WI38 (cell line): ENCODE measurements at regions not wholly inside any gene's neighbourhood (a gene's known extent, or its start where the extent isn't known, plus 50 kb on each side); places are given as distances from the start of the nearest gene placed in this dataset.

Experiments
- H3K4me3 ChIP-seq: 2 replicates; pipeline ENCODE4 v1.5.1; 2011; ENCODE audit warnings: low read depth, mild to moderate bottlenecking, control low read depth, low read length
- TF ChIP-seq, protein P1 (sequence below): IDR thresholded peaks from 2 replicates; pipeline ENCODE4 v1.5.1; 2012; ENCODE audit warnings: low read depth, mild to moderate bottlenecking, control low read depth, low read length

DNA sequence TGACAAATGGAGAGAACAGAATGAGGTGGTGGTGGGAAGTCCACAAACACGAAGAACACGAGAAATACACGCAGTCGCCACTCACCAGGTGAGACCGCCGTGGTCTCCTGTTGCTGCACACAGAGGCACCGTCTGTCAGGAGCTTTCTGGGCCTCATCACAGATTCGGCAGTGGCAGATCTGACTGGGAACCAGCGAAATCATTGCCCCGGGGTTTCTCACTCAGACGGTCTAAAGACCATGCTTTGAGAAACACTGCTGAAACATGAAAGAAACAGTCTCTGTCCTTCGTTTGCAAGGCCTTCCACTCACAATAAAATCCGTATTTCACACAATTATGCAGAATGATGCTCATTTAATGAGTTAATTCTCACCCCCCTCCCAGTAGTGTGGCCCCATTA is 130.9 kb upstream of the AFDN start:
- H3K4me3 ChIP-seq = no peak overlapping the region
- TF ChIP-seq, protein P1, sequence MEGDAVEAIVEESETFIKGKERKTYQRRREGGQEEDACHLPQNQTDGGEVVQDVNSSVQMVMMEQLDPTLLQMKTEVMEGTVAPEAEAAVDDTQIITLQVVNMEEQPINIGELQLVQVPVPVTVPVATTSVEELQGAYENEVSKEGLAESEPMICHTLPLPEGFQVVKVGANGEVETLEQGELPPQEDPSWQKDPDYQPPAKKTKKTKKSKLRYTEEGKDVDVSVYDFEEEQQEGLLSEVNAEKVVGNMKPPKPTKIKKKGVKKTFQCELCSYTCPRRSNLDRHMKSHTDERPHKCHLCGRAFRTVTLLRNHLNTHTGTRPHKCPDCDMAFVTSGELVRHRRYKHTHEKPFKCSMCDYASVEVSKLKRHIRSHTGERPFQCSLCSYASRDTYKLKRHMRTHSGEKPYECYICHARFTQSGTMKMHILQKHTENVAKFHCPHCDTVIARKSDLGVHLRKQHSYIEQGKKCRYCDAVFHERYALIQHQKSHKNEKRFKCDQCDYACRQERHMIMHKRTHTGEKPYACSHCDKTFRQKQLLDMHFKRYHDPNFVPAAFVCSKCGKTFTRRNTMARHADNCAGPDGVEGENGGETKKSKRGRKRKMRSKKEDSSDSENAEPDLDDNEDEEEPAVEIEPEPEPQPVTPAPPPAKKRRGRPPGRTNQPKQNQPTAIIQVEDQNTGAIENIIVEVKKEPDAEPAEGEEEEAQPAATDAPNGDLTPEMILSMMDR = no peak

DNA sequence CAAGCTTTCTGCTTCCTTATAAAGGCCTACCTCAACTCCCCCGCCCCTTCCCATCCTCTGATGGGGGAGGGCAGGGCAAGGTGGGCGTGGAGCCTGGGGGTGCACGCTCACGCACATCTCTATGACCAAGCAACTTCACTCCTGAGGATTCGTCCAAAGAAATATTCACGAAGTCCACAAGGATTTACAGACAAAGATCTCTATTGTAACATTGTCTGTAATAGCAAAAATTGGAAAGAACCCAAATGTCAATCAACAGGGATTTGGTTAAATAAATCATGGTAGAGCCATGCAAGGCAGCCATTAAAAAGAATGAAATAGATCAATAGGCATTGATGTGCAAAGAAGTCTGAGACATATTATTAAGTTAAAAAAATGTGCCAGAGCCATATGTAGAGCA is 130.4 kb upstream of the AFDN start:
- TF ChIP-seq, protein P1 = no peak
- H3K4me3 ChIP-seq = no peak overlapping the region

DNA sequence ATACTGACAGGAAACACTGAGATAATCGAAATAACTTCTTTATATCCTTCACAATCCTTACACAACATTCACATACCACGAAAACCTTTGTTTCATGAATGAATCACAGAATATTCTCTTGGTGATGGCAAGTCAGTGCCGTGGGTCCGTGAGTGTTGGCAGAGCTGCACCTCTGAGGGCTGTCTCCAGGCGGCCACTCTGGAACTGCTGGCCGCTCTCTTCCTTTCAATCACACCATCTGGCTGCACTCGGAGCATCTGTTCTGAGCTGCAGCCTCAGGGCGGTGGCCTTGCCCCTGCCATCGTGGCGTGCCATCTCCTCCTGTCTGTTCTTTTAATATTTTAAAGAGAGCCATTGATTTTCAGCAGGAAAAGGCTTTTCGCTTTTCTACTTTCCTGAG is 129.4 kb upstream of the AFDN start:
- TF ChIP-seq, protein P1 = no peak
- H3K4me3 ChIP-seq = no peak overlapping the region

DNA sequence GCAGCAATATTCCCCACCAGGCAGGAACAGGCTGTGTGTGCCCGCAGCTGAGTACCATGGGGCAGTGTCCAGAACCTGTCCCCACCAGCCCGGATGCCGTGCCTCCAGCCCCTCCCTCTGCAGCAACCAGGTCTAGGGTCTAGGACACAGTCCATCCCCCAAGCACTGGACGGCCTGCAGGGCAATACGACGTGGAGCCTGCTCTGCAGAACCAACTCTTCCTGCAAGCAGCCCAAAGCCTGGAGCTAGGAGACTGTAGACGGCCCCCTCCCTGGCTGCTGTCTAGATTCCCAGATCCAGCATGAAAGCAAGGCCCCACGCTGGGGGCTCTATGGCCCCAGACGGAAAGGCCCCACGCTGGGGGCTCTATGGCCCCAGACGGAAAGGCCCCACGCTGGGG is 128.2 kb upstream of the AFDN start:
- TF ChIP-seq, protein P1 = no peak
- H3K4me3 ChIP-seq = no peak overlapping the region

GRCh38 chr6:167699141-167699931 is 127.4 kb upstream of the AFDN start:
- TF ChIP-seq, protein P1 = no peak
- H3K4me3 ChIP-seq = no peak overlapping the region

GRCh38 chr6:167700199-167700598 is 126.5 kb upstream of the AFDN start:
- TF ChIP-seq, protein P1 = no peak

DNA sequence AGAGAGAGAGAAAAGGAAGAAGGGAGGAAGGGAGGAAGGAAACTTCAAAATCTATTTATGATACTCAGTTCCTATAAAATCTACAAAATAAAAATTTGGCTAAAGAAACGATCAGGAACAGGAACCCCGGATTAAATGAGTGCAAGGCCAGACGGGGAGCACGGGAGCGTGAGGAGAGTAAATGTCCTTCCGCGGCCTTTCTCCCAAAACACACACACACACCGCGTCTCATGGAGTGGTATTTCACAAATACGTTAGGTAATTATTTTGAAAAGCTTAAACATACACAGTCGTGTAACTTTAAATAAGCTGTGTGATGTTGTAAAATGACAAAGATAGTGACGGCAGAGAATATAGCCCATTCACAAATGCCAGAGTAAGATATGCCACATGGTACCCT is 125.7 kb upstream of the AFDN start:
- TF ChIP-seq, protein P1 = no peak
- H3K4me3 ChIP-seq = no peak overlapping the region

More at GRCh38 chr6:167700199-167700598, 126.5 kb upstream of the AFDN start:
- no peak overlapping the region for H3K4me3 ChIP-seq
